Activated CD4-positive, alpha-beta T cell treated with anti-CD3 and anti-CD28 coated beads, Interleukin-2, Interleukin-6, amounts not matched to agents 100 ng/mL and 50 ng/mL, durations not matched to agents 16 hours and 8 hours (primary cell): ENCODE measurements at regions not wholly inside any gene's neighbourhood (a gene's known extent, or its start where the extent isn't known, plus 50 kb on each side); places are given as distances from the start of the nearest gene placed in this dataset.
"Not testable (repeated sequence)": the region's sequence is repeated elsewhere in the genome, so short reads cannot be mapped to it uniquely, and the experiment has no call there.

Source experiments
- DNase-seq: peaks from one replicate; pipeline ENCODE4 v3.0.0-alpha.2; 2020

DNA sequence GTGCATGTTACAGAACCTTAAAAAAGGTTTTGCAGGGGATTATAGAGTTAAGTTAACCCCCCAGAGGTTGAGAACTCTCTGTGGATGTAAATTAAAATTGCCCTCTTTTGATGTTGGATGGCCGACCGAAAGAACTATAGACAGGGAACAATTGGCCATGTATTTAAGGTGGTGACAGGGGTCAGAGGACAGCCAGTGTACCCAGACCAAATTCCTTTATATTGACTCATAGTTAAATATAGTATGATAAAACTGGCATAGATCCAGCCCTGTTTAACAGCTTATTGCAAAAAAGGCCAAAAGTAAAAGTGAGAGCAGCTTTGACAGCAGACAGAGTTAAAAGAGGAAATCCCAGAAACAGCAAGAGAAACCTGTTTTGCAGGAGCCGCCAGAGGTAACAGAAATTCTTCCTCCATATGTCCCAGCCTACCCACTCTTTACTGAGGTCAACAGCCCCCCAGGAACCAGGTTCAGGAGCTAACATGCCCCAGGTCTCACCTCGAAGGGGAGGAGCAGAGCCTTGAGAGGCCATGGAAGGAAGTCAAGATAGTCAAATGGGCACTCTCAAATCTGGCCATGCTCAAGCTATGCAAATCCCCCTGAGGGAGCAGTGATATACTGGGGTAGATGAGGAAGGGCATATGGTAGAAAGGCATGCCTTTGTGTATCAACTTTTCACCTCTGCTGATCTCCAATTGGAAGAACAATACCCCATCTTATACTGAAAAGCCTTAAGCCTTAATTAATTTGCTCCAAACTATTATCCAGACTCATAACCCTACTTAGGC lies 156.4 kb upstream of the COX7C start:
- DNase-seq, result no peak

DNA sequence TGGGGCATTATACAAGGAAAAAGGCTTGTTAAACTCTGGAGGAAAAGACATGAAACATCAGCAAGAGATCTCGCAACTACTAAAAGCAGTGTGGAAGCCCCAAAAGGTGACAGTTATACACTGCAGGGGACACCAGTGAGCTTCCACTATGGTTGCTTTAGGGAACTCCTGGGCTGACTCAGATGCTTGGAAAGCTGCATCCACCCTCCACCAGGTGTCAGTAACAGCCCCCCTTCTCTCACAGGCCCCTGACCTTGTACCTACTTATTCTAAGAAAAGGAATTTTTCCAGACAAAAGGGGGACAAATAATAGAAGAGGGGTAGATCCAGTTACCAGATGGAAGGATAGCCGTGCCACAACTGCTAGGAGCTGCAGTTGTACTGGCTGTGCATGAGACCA lies 154.4 kb upstream of the COX7C start:
- DNase-seq, result no peak

DNA sequence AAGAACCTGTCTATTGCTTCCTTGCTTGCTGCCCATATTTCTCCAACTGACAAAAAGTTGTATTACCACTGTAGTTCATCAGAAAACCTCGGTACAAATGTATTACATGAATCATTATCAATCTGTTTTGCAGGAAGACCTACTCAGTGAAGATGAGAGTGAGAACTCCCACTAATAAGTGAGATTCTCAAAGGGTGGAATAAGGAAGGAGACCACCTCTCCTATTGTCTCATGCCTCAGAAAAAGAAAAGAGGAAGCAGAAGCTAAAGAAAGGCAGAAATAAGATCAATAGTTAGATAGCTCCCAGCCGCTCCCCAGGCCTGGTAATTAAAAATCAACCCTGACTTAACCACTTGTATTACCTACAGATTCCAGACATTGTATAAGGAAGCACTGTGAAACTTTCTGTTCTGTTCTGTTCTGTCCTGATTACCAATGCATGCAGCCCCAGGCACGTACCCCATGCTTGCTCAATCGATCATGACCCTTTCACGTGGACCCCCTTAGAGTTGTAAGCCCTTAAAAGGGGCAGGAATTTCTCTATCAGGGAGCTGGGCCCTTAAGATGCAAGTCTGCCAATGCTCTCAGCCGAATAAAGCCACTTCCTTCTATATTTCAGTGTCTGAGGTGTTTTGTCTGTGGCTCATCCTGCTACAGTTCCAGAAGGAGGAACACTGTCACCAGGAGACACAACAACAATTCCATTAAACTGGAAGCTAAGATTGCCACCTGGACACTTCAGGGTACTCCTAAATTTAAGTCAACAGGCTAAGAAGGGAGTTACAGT lies 152.5 kb upstream of the COX7C start:
- no peak for DNase-seq

DNA sequence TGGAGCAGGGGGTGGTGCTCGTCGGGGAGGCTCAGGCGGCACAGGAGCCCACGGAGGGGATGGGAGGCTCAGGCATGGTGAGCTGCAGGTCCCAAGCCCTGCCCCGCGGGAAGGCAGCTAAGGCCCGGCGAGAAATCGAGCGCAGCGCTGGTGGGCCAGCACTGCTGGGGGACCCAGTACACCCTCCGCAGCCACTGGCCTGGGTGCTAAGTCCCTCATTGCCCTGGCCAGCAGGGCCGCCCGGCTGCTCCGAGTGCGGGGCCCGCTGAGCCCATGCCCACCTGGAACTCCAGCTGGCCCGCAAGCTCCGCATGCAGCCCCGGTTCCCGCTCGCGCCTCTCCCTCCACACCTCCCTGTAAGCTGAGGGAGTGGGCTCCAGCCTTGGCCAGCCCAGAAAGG lies 151.0 kb upstream of the COX7C start:
- not testable (repeated sequence) for DNase-seq

DNA sequence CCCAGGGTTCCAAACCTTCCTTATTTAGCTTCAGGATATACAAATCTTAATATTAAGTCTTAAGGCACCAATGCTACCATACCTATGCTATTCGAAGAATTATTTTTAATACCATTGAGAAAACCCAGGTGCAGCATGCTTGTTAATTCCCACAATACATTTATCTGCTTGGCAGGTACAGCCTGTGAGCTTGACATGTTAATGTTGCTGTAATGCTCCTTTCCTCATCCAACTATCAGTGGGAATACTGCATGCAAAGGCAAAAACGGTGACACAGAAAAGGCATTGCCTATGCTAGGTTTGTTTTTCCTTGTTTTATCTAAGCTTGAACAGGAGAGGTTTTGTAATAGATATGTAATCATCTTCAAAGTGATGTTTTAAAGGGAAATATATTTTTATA lies 135.7 kb upstream of the COX7C start:
- DNase-seq, result no peak

DNA sequence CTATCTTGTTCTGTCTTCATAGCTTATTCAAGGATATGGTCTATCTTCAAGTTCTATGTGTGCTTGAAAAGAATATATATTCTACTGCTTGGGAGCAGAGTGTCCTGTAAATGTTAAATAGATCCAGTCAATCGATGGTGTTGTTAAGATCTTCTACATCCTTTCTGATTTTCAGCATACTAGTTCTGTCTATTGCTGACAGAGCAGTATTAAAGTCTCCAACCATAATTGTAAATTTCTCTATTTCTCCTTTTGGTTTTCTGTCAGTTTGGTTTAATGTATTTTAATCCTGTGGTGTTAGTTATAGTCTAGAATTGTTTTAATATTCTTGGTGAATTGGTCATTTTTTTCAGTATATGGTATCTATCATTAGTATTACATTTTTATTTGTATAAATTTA lies 124.0 kb upstream of the COX7C start:
- no peak for DNase-seq

DNA sequence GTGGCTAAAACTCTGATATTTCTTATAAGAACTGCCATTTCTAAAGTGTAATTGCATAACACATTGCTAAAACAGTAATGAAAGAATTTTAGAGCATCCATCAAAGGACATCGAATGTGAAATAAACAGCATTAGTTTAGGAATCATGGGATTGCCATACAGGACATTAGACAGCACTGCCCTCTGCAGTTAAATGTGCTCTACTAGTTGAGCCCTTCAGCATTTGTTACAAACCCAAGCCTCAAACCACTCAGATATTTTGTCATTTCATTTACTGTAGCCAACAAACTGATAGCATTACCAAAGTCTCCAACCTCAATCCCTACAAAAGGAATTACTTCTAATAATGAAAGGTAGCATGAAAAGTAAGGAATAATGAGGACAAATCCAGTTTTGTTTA lies 116.8 kb upstream of the COX7C start:
- no peak for DNase-seq

DNA sequence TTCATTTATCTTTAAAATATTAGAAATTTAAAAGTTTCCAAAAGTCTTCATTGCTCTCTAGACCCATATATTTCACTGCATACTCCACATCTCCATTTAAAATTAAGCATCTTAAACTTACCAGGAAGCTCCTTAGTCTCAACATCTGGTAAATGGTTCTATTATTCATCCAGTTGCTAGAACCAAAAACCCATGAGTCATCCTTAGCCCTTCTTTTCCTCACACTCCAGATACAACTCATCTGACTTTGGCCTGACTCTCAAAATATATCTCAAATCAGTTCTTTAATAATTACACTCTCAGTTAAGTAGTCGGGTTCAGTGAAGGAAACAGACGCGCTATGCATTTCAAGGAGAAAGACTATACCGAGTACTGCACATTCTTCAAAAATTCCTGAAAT lies 110.2 kb upstream of the COX7C start:
- DNase-seq, result no peak

DNA sequence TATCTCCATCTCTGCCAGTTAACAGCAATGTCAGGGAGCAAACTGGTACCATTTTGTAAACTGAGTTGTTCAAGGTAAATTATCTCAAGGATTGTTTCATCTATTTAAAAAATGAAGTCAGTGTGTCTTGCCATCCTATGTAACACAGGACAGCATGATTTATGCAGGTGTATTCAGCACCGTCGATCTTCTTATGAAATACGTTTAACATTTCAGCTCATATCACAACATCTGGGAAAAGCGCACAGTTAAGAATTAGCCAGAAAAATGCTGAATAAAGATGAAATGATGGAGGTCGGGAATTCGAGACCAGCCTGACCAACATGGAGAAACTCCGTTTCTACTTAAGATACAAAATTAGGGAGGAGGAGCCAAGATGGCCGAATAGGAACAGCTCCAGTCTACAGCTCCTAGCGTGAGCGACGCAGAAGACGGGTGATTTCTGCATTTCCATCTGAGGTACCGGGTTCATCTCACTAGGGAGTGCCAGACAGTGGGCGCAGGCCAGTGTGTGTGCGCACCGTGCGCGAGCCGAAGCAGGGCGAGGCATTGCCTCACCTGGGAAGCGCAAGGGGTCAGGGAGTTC lies 107.3 kb upstream of the COX7C start:
- not testable (repeated sequence) for DNase-seq

DNA sequence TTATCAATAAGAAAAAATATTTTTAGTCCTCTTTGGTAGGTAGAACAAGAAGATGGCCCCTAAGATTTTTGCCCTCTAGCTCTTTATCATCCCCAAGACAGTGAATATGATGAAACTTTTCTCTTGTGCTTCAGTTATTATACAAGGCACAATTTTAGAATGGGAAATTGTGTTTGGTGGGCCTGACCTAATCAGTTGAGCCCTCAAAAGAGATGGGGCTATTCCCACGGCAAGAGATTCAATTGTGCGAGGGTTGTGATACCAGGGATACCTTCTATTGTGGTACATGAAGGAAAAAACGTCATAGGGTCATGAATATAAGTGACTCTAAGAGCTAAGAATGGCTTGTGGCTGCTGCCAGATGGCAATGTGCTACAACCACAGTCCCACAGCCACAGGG lies 94.0 kb upstream of the COX7C start:
- DNase-seq, result no peak

DNA sequence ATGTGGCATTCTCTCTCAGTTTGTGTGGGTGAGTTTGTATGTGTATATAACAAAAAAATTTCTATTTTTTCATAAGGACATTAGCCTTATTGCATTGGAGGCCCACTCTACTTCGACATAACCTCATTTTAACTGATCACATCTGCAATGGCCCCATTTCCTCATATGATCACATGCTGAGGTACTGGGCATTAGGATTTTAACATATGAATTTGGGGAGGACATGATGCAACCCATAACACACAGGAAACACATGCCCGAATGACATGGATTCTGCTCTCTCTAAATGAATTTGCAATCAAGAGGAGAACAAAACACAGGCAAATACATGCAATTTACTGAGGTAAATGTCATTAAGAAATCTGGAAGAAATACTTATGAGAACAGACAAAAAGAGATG lies 92.1 kb upstream of the COX7C start:
- DNase-seq, result no peak

DNA sequence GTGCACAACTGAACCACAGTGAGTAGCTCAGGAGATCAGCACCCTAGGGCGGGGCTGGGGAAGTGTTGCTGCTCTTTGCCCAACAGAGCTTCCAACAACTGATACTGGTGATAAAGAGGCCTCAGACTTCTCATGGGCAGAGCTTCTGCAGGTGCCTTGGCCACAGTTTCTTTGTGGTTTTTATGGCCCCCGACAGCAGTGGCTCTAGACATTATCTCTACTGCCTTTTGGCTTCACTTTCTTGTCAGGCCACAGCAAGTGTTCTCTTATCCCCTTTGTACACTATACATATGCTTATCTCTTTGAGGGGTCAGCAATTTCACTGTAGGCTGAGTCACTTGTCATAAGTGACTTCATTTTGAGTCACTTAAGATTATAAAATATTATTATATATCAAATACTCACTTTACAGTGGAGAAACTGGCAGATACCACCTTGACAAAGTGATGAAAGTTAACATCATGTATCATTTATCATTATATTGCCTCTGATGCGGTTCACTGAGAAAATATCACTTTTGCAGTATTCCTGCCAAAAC lies 90.9 kb upstream of the COX7C start:
- DNase-seq, result no peak

DNA sequence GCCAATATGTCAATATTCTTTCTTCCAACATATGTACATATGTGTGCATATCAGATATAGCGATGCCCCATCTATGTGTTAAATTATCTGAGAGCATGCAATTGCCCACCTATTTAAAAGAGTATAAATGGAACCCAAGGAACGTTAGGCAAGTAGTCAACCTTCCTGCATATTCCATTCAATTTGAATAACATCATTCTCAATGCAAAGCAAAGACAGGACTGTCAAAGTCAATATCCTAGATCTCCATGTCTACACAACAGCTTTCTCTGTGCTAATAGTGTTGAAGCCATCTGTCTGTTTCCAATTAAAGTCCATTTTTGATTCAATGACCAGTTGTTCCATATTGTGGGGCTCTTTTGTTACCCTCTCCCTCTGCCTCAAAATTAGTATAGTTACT lies 85.3 kb upstream of the COX7C start:
- DNase-seq, result no peak

DNA sequence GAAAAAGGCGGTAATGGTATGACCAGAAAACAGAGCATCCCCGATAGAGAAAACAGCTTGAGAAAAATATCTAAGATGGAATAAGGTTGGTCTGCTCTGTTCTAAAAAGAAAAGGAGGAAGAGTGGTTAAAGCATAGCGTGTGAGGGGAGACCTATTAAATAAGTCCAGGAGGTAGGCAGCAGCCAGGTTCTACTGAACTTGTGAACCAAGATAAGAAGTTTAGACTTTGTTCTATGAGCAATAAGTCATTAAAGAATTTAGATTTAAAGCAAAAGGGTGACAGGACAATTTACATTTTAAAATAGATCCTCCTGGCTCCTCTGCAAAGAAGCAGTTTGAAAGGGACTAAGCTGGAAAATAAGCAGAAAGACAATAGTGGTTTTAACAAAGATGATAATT lies 81.3 kb upstream of the COX7C start:
- no peak for DNase-seq

DNA sequence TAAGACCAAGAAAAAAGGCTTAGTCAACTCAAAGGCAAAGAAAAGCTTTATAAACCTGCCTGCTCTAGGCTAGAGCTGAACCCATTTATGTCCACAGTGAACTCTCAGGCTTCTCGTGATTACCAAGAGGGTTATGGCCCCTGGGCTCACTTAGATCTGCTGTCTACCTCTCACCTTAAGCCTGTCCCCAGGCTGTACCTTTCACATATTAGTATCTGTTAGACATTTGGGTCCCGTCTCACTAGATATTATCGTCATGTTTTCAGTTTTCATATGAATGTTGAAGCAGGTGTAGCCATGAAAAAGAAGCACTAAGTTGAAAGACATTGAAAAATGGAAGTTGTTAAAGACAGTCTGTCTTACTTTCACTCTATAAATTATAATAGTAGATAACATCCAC lies 75.2 kb upstream of the COX7C start:
- DNase-seq, result no peak

DNA sequence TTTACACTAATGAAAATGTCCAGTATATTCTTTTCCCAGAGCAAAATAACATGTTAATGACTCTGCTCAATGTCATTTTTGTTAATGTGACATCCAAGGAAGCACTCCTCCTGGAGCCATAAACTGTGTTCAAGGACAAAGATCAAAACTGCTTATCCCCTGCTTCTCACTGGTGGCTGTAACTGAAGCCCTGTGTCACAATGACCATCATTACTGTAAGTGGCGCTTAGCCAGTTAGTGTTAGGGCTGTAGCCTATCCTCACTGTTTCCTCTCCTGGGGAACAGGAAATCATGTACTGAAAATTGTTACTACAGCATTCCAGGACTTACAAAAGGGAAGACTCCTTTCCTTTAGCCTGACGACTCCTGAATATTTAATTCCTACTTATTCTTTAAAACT lies 71.7 kb upstream of the COX7C start:
- DNase-seq, result no peak

DNA sequence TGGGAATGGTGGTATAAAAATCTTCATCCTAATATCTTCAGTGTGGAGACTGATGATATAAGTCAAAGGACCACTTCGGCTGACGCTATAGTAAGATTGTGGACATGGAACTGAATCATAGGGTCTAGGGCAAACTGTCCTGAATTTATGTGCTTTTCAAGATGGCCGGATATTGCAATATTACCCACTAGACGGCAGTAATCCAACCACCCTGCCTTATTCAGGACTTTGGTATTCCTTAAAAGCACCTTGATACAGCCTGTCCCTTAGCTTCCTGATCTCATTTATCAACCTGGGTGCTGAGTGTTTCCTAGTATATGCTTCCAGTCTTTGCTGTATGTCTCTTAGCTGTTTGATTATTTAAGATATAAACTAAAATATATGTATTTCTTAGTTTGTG lies 71.2 kb upstream of the COX7C start:
- no peak for DNase-seq

DNA sequence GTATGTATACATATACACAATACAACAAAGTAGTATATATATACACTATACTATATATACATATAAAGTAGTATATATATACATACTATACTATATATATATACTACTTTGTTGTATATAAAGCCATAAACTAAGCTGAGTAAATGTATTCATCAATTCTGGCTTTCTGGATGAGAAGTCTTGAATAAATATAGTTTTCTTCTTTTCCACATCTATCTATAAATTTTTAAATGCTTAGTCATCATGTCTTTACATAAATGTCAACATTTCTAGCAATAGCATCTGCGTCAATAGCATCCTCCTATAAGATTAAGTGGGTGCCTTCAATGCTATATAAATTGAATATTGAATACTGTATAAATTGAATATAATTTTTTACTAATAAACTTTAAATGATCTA lies 63.1 kb upstream of the COX7C start:
- DNase-seq, result no peak

DNA sequence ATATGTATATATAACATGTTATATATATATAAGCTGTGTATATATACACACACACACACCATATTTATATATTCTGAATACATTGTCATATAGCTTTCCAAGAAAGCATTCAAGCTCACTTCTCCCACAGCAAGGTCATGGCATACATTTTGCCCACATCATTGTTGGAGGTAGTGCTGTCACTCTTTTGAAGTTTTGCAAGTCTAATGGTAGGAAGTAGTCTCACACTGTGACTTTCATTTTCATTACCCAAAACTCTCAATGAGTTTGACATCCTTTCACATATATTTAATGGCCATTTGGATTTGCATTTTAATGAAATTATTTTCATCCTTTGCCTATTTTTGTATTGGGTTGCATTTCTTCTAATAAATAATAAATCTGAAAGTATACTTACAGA lies 59.8 kb upstream of the COX7C start:
- DNase-seq, result no peak

DNA sequence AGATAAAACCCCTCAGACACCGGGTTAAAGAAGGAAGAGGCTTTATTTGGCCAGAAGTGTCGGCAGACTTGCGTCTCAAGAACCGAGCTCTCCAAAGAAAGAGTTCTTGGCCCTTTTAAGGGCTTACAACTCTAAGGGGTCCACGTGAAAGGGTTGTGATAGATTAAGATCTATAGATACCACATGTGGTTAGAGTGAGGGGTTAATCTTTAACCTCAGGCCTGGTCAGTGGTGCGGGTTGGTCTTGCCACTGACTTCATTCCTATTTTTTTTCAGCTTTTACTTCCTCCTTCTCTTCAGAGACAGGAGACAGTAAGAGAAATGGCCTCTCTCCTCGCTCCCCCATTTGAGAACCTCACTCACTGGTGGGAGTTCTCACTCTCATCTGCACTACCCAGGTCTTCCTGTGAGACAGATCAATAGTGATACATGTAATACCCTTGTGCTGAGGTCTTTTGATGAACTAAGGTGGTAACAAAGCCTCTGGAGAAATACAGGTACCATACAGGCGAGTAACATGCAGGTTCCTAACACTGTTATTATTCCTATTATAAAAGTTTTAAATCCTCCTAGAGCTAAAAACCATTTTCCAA lies 52.4 kb upstream of the COX7C start:
- no peak for DNase-seq

DNA sequence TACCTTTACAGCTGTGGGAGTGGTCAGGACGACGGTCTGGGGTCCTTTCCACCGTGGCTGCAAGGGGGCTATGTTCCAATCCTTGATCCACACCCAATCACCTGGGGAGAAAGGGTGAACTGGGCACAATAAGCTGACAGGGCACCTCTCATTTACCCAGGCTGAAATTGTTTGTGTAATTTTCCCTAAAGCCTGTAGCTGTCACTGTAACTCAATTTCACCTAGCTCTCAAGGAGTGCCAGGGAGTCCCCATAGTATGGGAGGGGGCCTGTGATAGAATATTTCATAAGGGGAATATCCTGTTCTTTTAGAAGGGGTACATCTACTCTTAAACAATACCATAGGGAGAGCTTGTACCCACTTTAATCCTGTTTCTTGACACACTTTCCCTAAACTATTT lies 51.7 kb upstream of the COX7C start:
- not testable (repeated sequence) for DNase-seq
